Spleen (tissue), 11 donors: ENCODE measurements at regions not wholly inside any gene's neighbourhood (a gene's known extent, or its start where the extent isn't known, plus 50 kb on each side); places are given as distances from the start of the nearest gene placed in this dataset.

Experiments
- DNase-seq: peaks from one replicate; pipeline ENCODE4 v3.0.0-alpha.2; 2020
- H3K27ac ChIP-seq, 8 donors: fragments of 200-600 bp; sonication (generic) in 7 of 8; 1 replicate in 4 of 8; 2 replicates in 4 of 8; pipeline versions ENCODE4 v1.5.0 to v1.8.0; 2016 to 2021; ENCODE audit warnings: inconsistent platforms in 4 of 8, mild to moderate bottlenecking in 4 of 8, moderate library complexity in 1 of 8
- H3K27me3 ChIP-seq, 7 donors: fragments of 200-600 bp; sonication (generic) in 6 of 7; replicated peaks in 1 of 7; 1 replicate in 4 of 7; 2 replicates in 3 of 7; pipeline versions ENCODE4 v1.5.0 to v1.8.0; 2016 to 2021; ENCODE audit warnings: inconsistent platforms in 3 of 7, mild to moderate bottlenecking in 1 of 7
- H3K36me3 ChIP-seq, 6 donors: fragments of 200-600 bp; sonication (generic) in 5 of 6; 1 replicate in 4 of 6; 2 replicates in 2 of 6; pipeline versions ENCODE4 v1.5.0 to v1.8.0; 2016 to 2021; ENCODE audit warnings: inconsistent platforms in 2 of 6
- H3K4me1 ChIP-seq, 6 donors: fragments of 200-600 bp; sonication (generic) in 5 of 6; 1 replicate in 3 of 6; 2 replicates in 3 of 6; pipeline versions ENCODE4 v1.5.0 to v1.8.0; 2016 to 2021; ENCODE audit warnings: inconsistent platforms in 3 of 6
- H3K4me3 ChIP-seq, 8 donors: fragments of 200-600 bp; sonication (generic) in 7 of 8; 1 replicate in 4 of 8; 2 replicates in 4 of 8; pipeline versions ENCODE4 v1.5.0 to v1.8.0; 2016 to 2021; ENCODE audit warnings: inconsistent platforms in 4 of 8, mild to moderate bottlenecking in 4 of 8, moderate library complexity in 2 of 8
- H3K9me3 ChIP-seq, 8 donors: fragments of 200-600 bp; sonication (generic) in 7 of 8; 1 replicate in 4 of 8; 2 replicates in 4 of 8; pipeline versions ENCODE4 v1.5.0 to v1.8.0; 2016 to 2021; ENCODE audit warnings: inconsistent platforms in 4 of 8
- POLR2A ChIP-seq, 3 donors: fragments of 450-650 bp; IDR thresholded peaks; one replicate each; pipeline ENCODE4 v1.5.1; 2017; ENCODE audit warnings: antibody characterized with exemption in 3 of 3, mild to moderate bottlenecking in 1 of 3
- POLR2AphosphoS5 ChIP-seq, 3 donors: sonication (generic); formaldehyde crosslinking; IDR thresholded peaks; one replicate each; pipeline ENCODE4 v1.5.1; 2017; ENCODE audit warnings: antibody characterized with exemption in 3 of 3
- WGBS, 5 donors: extraction: QIAGEN DNeasy Blood & Tissue Kit in 3 of 5; methylation state at CpG; one replicate each; pipeline versions ENCODE4 v1.1.5 to v1.1.7; 2013 to 2018; 5-methylcytosine and 5-hydroxymethylcytosine counted together
- intact Hi-C: fragments of 100-400 bp; cut with DNase I; formaldehyde crosslinking; loops from one replicate; pipeline ENCODE4 v1.15.0; 2023; ENCODE audit warnings: low total_unique reads
- TF ChIP-seq, protein P1 (sequence below), 11 experiments: fragments of 200-600 bp in 7 of 11; fragments of 450-650 bp in 4 of 11; sonication (generic) in 4 of 11; IDR thresholded peaks in 8 of 11; conservative IDR thresholded peaks in 3 of 11; 1 replicate in 7 of 11; 2 replicates in 4 of 11; pipeline versions ENCODE4 v1.4.0 to v1.8.0; 2016 to 2021; ENCODE audit warnings: antibody characterized with exemption in 11 of 11, inconsistent platforms in 4 of 11, mild to moderate bottlenecking in 1 of 11
- donor health status: healthy with polysubstance abuse.
- donor health status: DM: no; HTN: no; CAD: no; lungs with moderate emphysema.
- donor health status: DM: no; HTN: no; CAD: no.
- donor health status: Bipolar disorder and iron deficiency.
- donor health status: healthy.
- donor health status: DM: no; HTN: no; CAD: no.
- donor health status: DM: yes; HTN: yes; CAD: no.

DNA sequence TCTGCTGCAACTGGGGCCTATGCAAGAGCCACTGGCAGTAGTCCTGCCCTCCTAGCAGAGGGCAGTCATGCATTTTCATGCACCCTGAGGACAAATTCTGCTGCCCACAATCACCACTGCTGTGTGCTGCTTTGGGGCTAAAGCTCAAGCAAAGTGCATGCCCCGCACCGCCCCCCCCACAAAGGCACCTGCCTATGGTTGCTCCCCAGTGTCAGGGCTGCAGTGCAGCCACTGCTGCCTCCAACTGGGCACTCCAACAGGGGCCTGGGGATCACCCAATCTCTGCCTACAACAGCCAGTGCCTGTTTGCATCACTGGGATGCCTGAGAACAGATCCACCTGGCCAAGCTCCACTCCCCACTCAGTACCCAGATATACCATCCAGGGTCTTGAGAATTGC is 417.0 kb downstream of the HTR7 start:
- Histone ChIP-seq H3K9me3 (peaks cover 0 to 62% (median 45%) of the 10 kb centered on the region in 8 donors), H3K4me3 (no peak overlapping the region), H3K36me3 (no peaks in the 10 kb centered on the region), H3K27ac (no peak overlapping the region), H3K27me3 (no peaks in the 10 kb centered on the region), H3K4me1 (no peaks in the 10 kb centered on the region)
- intact Hi-C loops, result no loop called here
- DNase-seq, result no peak
- WGBS, 5 donors, result 93 to 100% (median 94%) methylated on average over 2 of the region's 2 CpGs; no CpG with 5 or more reads in 1 of the 5 donors
- no peak for TF ChIP-seq POLR2AphosphoS5 (IDR thresholded peaks at IDR 0.05)
- no peak for TF ChIP-seq POLR2A (IDR thresholded peaks at IDR 0.05)
- TF ChIP-seq, protein P1, sequence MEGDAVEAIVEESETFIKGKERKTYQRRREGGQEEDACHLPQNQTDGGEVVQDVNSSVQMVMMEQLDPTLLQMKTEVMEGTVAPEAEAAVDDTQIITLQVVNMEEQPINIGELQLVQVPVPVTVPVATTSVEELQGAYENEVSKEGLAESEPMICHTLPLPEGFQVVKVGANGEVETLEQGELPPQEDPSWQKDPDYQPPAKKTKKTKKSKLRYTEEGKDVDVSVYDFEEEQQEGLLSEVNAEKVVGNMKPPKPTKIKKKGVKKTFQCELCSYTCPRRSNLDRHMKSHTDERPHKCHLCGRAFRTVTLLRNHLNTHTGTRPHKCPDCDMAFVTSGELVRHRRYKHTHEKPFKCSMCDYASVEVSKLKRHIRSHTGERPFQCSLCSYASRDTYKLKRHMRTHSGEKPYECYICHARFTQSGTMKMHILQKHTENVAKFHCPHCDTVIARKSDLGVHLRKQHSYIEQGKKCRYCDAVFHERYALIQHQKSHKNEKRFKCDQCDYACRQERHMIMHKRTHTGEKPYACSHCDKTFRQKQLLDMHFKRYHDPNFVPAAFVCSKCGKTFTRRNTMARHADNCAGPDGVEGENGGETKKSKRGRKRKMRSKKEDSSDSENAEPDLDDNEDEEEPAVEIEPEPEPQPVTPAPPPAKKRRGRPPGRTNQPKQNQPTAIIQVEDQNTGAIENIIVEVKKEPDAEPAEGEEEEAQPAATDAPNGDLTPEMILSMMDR (IDR thresholded peaks at IDR 0.05 in 8 of 11, conservative IDR thresholded peaks at IDR 0.05 in 3 of 11), result no peak

DNA sequence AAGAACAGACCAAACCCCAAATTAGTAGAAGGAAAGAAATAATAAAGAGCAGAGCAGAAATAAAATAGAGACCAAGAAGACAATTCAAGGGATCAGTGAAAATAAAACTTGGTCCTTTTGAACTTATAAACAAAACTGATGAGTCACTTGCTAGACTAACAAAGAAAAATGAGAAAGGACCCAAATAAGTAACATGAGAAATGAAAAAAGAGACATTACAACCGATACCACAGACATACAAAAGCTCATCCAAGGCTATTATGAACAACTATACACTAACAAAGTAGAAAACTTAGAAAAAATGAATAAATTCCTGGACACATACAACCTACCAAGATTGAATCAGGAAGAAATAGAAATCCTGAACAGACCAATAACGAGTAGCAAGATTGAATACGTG is 414.5 kb downstream of the HTR7 start:
- Histone ChIP-seq H3K4me3 (no peak overlapping the region), H3K9me3 (peaks cover 0 to 71% (median 54%) of the 10 kb centered on the region in 8 donors), H3K4me1 (no peaks in the 10 kb centered on the region), H3K27ac (no peak overlapping the region), H3K36me3 (no peaks in the 10 kb centered on the region), H3K27me3 (no peaks in the 10 kb centered on the region)
- TF ChIP-seq, protein P1 (IDR thresholded peaks at IDR 0.05 in 8 of 11, conservative IDR thresholded peaks at IDR 0.05 in 3 of 11), result no peak
- TF ChIP-seq POLR2AphosphoS5 (IDR thresholded peaks at IDR 0.05), result no peak
- no peak for TF ChIP-seq POLR2A (IDR thresholded peaks at IDR 0.05)
- WGBS, 5 donors, result 73 to 94% (median 86%) methylated on average over 3 of the region's 3 CpGs
- no peak for DNase-seq
- intact Hi-C loops, result no loop called here

DNA sequence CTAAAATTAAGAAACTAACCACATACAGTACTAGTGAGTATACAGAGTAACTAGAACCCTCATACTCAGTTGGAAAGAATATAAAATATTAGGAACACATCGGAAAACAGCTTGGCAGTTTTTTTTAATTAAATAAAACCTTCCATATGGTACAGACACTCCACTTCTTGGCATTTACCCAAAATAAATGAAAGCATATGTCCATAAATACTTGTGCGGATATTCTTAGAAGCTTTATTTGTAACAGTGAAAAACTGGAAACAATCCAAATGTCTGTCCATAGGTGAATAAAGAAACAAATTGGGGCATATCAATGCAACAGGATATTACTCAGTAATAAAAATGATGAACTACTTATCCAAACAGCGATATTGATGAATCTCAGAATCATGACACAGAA is 410.0 kb downstream of the HTR7 start:
- Histone ChIP-seq H3K4me3 (no peak overlapping the region), H3K27me3 (peaks cover 0 to 4% (median 0%) of the 10 kb centered on the region in 7 donors), H3K36me3 (no peaks in the 10 kb centered on the region), H3K9me3 (peaks cover 0 to 38% (median 28%) of the 10 kb centered on the region in 8 donors), H3K27ac (no peak overlapping the region), H3K4me1 (no peaks in the 10 kb centered on the region)
- no peak for TF ChIP-seq POLR2A (IDR thresholded peaks at IDR 0.05)
- TF ChIP-seq POLR2AphosphoS5 (IDR thresholded peaks at IDR 0.05), result no peak
- TF ChIP-seq, protein P1 (IDR thresholded peaks at IDR 0.05 in 8 of 11, conservative IDR thresholded peaks at IDR 0.05 in 3 of 11), result no peak
- DNase-seq, result no peak
- intact Hi-C loops, result no loop called here
- 69 to 82% (median 72%) methylated on average over 3 of the region's 3 CpGs for WGBS, 5 donors

DNA sequence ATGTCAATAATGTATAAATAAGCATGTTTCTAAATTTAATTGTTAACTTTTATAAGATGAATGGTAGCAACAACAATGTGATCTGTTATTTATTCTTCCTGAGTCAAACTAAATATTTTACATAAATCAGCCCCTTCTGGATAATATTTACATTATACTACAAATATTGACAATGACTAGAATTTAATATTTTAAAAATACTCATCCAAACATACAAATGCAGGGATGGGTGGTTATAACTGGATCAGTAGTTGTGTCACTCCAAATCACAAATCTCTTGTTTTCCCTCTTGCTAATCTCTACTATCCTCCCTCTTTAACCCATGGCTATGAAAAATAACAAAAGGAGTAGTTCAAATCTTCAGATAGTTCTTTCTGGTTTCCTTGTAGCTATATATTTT is 407.0 kb downstream of the HTR7 start:
- H3K4me3 ChIP-seq, result no peak overlapping the region

More for the DNA sequence above, 407.0 kb downstream of the HTR7 start:
- DNase-seq, result no peak
- intact Hi-C loops, result no loop called here
- H3K27ac ChIP-seq, result no peak overlapping the region
- TF ChIP-seq, protein P1 (IDR thresholded peaks at IDR 0.05 in 8 of 11, conservative IDR thresholded peaks at IDR 0.05 in 3 of 11), result no peak
- H3K27me3 ChIP-seq, result peaks cover 0 to 11% (median 0%) of the 10 kb centered on the region in 7 donors
- H3K36me3 ChIP-seq, result no peaks in the 10 kb centered on the region
- H3K9me3 ChIP-seq, result peaks cover 0 to 11% (median 8%) of the 10 kb centered on the region in 8 donors
- no peaks in the 10 kb centered on the region for H3K4me1 ChIP-seq
